ENCODE measurements at regions not wholly inside any gene's neighbourhood (a gene's known extent, or its start where the extent isn't known, plus 50 kb on each side); places are given as distances from the start of the nearest gene placed in this dataset.

DNA sequence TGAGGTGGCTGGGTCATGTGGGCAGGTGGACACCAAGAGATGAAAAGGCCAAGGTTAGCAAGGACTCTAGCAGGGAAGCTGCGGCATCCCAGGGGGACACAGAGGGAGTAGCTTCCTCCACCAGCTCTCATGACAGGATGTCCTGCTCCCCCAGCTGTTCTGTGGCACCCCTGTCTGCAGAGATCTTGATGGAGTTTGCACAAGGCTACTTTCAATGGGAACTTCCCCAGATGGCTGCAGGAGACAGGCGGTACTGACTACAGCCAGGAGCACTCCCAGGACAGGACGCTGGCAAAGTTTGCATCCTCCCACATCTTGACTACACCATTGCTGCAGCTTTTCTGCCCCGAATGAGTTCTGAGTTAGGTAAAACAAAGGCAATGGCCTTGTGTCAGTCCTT lies 312.8 kb downstream of the TLE4 start:
- no peak for DNase-seq (ENCODE audit: low read depth, low spot score)
- BruUV-seq (replicated peaks), result no TSS peak
- Histone ChIP-seq H3K79me2 (ENCODE audit: control insufficient read depth, insufficient read depth, low read length) (no peaks in the 10 kb centered on the region), H3K36me3 (ENCODE audit: control insufficient read depth in 2 of 2, insufficient read depth in 2 of 2, low read length in 1 of 2) (no peaks in the 10 kb centered on the region), H3K4me1 (ENCODE audit: control insufficient read depth, insufficient read depth, low read length) (no peaks in the 10 kb centered on the region; the same call in 1 of the 2 replicates), H3K27ac (ENCODE audit: control insufficient read depth, insufficient read depth) (no peak overlapping the region), H3K4me2 (ENCODE audit: control insufficient read depth, insufficient read depth) (no peak overlapping the region), H3K4me3 (no peak overlapping the region), H4K20me1 (ENCODE audit: control insufficient read depth, insufficient read depth) (no peaks in the 10 kb centered on the region), H3K9me3 (replicated peaks; ENCODE audit: control insufficient read depth, insufficient read depth, low read length) (no peaks in the 10 kb centered on the region), H3K9ac (ENCODE audit: control insufficient read depth, insufficient read depth, low read length) (no peak overlapping the region), H2AFZ (ENCODE audit: control insufficient read depth, low read depth, low read length) (no peak overlapping the region), H3K27me3 (replicated peaks in 1 of 2; ENCODE audit: control insufficient read depth in 2 of 2, insufficient read depth in 2 of 2, low read length in 1 of 2) (no peaks in the 10 kb centered on the region)
- no peak for FAIRE-seq
- no peak for TF ChIP-seq SREBF2 (IDR thresholded peaks at IDR 0.05; ENCODE audit: low read length)
- TF ChIP-seq, protein P1, sequence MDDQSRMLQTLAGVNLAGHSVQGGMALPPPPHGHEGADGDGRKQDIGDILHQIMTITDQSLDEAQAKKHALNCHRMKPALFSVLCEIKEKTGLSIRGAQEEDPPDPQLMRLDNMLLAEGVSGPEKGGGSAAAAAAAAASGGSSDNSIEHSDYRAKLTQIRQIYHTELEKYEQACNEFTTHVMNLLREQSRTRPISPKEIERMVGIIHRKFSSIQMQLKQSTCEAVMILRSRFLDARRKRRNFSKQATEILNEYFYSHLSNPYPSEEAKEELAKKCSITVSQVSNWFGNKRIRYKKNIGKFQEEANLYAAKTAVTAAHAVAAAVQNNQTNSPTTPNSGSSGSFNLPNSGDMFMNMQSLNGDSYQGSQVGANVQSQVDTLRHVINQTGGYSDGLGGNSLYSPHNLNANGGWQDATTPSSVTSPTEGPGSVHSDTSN (IDR thresholded peaks at IDR 0.05; ENCODE audit: insufficient replicate concordance, low read depth, low read length), result no peak
- no peak for TF ChIP-seq E4F1 (IDR thresholded peaks at IDR 0.05; ENCODE audit: borderline replicate concordance, partially characterized antibody)
- no peak for TF ChIP-seq RFX5 (IDR thresholded peaks at IDR 0.05; ENCODE audit: low read depth, low read length)
- TF ChIP-seq, protein P2, sequence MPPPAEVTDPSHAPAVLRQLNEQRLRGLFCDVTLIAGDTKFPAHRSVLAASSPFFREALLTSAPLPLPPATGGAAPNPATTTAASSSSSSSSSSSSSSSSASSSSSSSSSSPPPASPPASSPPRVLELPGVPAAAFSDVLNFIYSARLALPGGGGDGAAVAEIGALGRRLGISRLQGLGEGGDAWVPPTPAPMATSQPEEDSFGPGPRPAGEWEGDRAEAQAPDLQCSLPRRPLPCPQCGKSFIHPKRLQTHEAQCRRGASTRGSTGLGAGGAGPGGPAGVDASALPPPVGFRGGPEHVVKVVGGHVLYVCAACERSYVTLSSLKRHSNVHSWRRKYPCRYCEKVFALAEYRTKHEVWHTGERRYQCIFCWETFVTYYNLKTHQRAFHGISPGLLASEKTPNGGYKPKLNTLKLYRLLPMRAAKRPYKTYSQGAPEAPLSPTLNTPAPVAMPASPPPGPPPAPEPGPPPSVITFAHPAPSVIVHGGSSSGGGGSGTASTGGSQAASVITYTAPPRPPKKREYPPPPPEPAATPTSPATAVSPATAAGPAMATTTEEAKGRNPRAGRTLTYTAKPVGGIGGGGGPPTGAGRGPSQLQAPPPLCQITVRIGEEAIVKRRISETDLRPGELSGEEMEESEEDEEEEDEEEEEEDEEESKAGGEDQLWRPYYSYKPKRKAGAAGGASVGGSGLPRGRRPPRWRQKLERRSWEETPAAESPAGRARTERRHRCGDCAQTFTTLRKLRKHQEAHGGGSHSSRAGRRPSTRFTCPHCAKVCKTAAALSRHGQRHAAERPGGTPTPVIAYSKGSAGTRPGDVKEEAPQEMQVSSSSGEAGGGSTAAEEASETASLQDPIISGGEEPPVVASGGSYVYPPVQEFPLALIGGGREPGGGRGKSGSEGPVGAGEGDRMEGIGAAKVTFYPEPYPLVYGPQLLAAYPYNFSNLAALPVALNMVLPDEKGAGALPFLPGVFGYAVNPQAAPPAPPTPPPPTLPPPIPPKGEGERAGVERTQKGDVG (CRISPR knock-in tag; IDR thresholded peaks at IDR 0.05), result no peak
- TF ChIP-seq POLR2AphosphoS2 (IDR thresholded peaks at IDR 0.05; ENCODE audit: low read depth, low read length), result no peak
- TF ChIP-seq ZNF24 (IDR thresholded peaks at IDR 0.05), result no peak
- no peak for TF ChIP-seq ZNF622 (IDR thresholded peaks at IDR 0.05)
- RAD21 ChIA-PET (ENCODE audit: unreplicated experiment), result no interaction called here
- intact Hi-C loops (cut with micrococcal nuclease; ENCODE audit: unreplicated experiment) (no loop called here), in situ Hi-C loops (cut with MboI) (no loop called here)
- POLR2A ChIA-PET, result no interaction called here
- SMC1A ChIA-PET (ENCODE audit: uncharacterized antibody, unreplicated experiment), result no interaction called here
- no peak for ATAC-seq
- 0% methylated on average over 4 of the region's 4 CpGs for WGBS (ENCODE audit: insufficient coverage, insufficient replicate concordance, low lambda C conversion rate, missing lambda C conversion rate)
- CTCF ChIA-PET, result no interaction called here

Data from GM12878 (cell line).